Loucy (cell line): ENCODE measurements at regions not wholly inside any gene's neighbourhood (a gene's known extent, or its start where the extent isn't known, plus 50 kb on each side); places are given as distances from the start of the nearest gene placed in this dataset.

Experiments used
- EZH2phosphoT487 ChIP-seq: fragments of 200-600 bp; IDR thresholded peaks from 2 replicates; pipeline ENCODE4 v1.6.1; 2018; ENCODE audit warnings: antibody characterized with exemption, mild to moderate bottlenecking, moderate library complexity, borderline replicate concordance
- TF ChIP-seq, protein P1 (sequence below): fragments of 200-600 bp; sonication (generic); conservative IDR thresholded peaks from 2 replicates; pipeline ENCODE4 v1.5.1; 2014; ENCODE audit warnings: mild to moderate bottlenecking, antibody characterized with exemption, low read length

- TF ChIP-seq, protein P1, sequence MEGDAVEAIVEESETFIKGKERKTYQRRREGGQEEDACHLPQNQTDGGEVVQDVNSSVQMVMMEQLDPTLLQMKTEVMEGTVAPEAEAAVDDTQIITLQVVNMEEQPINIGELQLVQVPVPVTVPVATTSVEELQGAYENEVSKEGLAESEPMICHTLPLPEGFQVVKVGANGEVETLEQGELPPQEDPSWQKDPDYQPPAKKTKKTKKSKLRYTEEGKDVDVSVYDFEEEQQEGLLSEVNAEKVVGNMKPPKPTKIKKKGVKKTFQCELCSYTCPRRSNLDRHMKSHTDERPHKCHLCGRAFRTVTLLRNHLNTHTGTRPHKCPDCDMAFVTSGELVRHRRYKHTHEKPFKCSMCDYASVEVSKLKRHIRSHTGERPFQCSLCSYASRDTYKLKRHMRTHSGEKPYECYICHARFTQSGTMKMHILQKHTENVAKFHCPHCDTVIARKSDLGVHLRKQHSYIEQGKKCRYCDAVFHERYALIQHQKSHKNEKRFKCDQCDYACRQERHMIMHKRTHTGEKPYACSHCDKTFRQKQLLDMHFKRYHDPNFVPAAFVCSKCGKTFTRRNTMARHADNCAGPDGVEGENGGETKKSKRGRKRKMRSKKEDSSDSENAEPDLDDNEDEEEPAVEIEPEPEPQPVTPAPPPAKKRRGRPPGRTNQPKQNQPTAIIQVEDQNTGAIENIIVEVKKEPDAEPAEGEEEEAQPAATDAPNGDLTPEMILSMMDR, result no peak
- TF ChIP-seq EZH2phosphoT487, result no peak
Observed at GRCh38 chrX:55356609-55357008, 91.9 kb upstream of the PAGE3 start.
